Brain microvascular endothelial cell (primary cell): ENCODE measurements at regions not wholly inside any gene's neighbourhood (a gene's known extent, or its start where the extent isn't known, plus 50 kb on each side); places are given as distances from the start of the nearest gene placed in this dataset.

ENCODE experiments used
- DNase-seq: peaks from one replicate; pipeline ENCODE4 v3.0.0-alpha.2; 2020
- H3K27ac ChIP-seq: fragments of 250-450 bp; sonication (Bioruptor Pico); 2 replicates; pipeline ENCODE4 v1.5.1; 2020; ENCODE audit warnings: mild to moderate bottlenecking, moderate library complexity
- H3K27me3 ChIP-seq: fragments of 250-450 bp; sonication (Bioruptor Pico); replicated peaks from 2 replicates; pipeline ENCODE4 v1.5.1; 2020; ENCODE audit warnings: mild to moderate bottlenecking
- H3K36me3 ChIP-seq: fragments of 250-450 bp; sonication (Bioruptor Pico); replicated peaks from 2 replicates; pipeline ENCODE4 v1.5.1; 2020; ENCODE audit warnings: mild to moderate bottlenecking
- H3K4me3 ChIP-seq: 2 replicates; pipeline ENCODE4 v1.5.1; 2011; ENCODE audit warnings: low read depth, mild to moderate bottlenecking, control low read depth, low read length, moderate library complexity
- in situ Hi-C: cut with HindIII; loops from 2 replicates; pipeline ENCODE4 v1.10.0; 2017; ENCODE audit warnings: low sequenced_read_pairs, low pct_ligation_motif_present
- TF ChIP-seq, protein P1 (sequence below): IDR thresholded peaks from 2 replicates; pipeline ENCODE4 v1.5.1; 2011; ENCODE audit warnings: low read depth, mild to moderate bottlenecking, moderate library complexity, low read length, control low read depth, inconsistent platforms; ENCODE audit errors: missing control alignments

DNA sequence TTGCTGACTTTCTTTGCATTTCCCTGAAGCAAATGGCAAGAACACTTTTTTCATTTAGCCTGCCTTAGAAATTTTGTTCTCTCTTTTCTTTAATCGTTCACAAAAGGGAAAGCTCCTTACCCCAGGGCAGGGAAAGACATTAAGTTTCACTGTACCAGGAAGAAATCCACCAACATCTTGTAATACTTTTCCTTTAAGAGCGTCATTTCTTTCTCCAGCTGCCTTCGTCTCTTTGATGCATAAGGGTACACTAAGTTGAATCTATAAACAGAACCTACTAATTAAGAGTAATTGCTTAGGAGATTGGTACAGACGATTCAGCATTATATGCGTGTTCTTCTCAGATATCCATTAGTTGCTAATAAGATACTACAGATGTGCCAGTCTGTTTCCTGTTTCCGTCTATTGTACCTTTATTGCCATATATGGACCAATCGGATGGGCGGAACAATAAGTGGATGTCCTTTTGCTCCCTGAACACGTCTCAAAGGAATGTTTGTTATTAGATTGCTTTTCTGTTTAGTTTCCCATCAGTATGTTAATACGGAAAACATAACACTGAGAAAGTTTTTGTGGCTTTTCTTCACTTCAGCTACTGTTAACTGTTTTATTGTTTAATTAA lies 276.7 kb upstream of the RARB start:
- H3K27ac ChIP-seq: peak overlapping the region; percentile 14

DNA sequence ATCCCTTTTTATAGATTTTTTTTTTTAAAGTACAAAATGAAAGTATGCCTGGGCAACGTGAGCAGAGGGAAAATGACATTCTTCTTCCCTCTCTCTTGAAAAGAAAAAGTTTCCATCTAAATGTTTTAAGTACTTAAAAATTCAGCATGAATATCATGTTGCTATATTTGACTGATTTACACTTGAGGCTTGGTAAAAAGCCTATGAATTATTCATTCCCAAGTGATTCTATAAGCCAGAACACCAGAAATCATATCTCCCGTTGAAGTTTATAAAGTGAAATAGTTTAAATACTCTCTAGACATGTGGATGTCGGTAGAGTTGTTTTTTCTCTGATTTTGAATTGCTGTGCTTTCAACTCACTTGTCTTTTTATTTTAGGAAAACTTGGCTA lies 276.2 kb upstream of the RARB start:
- DNase-seq: no peak
- H3K27ac ChIP-seq: peak overlapping the region; percentile 14
- TF ChIP-seq, protein P1, sequence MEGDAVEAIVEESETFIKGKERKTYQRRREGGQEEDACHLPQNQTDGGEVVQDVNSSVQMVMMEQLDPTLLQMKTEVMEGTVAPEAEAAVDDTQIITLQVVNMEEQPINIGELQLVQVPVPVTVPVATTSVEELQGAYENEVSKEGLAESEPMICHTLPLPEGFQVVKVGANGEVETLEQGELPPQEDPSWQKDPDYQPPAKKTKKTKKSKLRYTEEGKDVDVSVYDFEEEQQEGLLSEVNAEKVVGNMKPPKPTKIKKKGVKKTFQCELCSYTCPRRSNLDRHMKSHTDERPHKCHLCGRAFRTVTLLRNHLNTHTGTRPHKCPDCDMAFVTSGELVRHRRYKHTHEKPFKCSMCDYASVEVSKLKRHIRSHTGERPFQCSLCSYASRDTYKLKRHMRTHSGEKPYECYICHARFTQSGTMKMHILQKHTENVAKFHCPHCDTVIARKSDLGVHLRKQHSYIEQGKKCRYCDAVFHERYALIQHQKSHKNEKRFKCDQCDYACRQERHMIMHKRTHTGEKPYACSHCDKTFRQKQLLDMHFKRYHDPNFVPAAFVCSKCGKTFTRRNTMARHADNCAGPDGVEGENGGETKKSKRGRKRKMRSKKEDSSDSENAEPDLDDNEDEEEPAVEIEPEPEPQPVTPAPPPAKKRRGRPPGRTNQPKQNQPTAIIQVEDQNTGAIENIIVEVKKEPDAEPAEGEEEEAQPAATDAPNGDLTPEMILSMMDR: no peak
- H3K27me3 ChIP-seq: no peaks in the 10 kb centered on the region
- H3K4me3 ChIP-seq: peak overlapping the region; percentile 21
- H3K36me3 ChIP-seq: no peaks in the 10 kb centered on the region
- in situ Hi-C loops: no loop called here

More for the DNA sequence above, 276.7 kb upstream of the RARB start:
- TF ChIP-seq, protein P1: no peak
- no peaks in the 10 kb centered on the region for H3K36me3 ChIP-seq
- H3K27me3 ChIP-seq: no peaks in the 10 kb centered on the region
- peak overlapping the region; percentile 21 for H3K4me3 ChIP-seq
- in situ Hi-C loops: no loop called here
- peak; percentile 23 for DNase-seq

DNA sequence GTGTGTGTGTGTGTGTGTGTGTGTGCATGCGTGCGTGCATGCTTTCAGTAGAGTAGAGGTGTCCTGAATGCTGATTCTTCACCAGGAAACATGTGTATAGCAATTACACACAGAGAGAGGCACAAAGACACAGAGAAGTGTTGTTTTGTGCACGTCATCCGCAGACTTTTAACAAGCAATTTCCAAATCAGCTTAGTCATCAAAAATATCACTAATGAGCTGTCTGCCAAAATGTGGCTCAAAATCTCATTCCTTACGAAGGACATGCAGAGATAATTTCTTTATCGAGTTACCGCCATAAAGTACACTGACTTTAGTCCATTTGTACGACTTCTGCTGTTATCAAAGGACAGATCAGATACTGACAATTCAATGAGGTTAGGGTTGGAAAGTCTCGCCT lies 274.9 kb upstream of the RARB start:
- in situ Hi-C loops: no loop called here
- no peak overlapping the region for H3K4me3 ChIP-seq
- no peak for DNase-seq
- TF ChIP-seq, protein P1: no peak
- no peaks in the 10 kb centered on the region for H3K27me3 ChIP-seq
- no peak overlapping the region for H3K27ac ChIP-seq
- no peaks in the 10 kb centered on the region for H3K36me3 ChIP-seq

DNA sequence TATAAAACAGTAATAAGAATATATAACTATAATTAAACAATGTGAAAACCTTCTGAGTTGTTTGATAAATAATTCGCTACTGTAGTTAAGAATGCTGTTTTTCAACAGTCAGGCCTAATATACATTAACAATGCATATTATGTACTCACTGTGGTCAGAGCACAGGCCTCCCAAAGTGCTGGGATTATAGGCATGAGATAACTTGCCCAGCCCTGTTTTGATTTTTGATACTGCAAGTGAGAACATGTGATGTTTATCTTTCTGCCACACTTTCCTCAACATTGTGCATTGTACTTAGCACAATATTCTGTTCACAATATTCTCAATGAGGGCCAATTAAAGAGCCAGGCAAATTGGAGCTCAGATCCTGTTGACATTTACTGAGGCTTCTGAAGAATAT lies 274.5 kb upstream of the RARB start:
- H3K27ac ChIP-seq: no peak overlapping the region
- no peak overlapping the region for H3K4me3 ChIP-seq
- no peaks in the 10 kb centered on the region for H3K36me3 ChIP-seq
- in situ Hi-C loops: no loop called here
- DNase-seq: no peak
- H3K27me3 ChIP-seq: no peaks in the 10 kb centered on the region
- TF ChIP-seq, protein P1: no peak

DNA sequence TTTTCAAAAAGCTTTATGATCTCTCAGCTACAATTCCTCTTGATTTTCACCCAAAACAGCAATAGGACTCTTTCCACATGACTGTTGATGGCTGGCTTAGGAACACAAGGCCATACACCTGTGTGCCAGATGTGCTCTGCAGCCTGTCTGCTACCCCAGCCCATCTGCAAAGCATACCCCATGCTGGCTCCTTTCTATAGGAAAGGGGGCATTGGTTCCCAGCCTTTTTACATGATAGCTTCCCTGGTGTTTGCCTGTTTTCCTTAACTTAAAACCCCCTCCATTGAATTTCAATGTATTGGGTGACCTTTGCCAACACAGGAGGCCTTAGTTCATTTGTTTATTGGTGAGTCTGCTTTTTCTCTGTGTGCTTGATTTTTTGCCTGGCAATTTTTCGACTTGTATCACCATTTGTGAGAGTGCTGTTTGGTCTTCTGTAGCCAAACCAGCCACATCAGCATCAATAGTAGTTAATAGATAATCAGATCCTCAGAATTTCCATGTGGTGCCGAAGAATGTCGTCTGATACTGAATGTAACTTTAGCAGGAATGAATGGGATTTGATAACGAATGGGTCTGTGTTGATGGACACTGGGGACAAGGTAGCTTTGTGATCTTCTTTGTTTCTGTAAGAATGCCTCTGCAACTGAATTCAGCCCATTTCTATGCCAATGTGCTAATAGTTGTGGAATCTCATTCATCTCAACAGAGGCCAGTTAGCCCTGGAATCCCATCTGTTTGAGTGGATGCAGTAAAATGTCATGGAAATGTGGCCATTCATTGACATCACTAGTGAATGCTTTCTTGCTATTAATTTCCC lies 272.2 kb upstream of the RARB start:
- Histone ChIP-seq H3K27me3 (no peaks in the 10 kb centered on the region), H3K4me3 (no peak overlapping the region), H3K36me3 (no peaks in the 10 kb centered on the region), H3K27ac (no peak overlapping the region)
- TF ChIP-seq, protein P1: no peak
- in situ Hi-C loops: no loop called here
- DNase-seq: peak; percentile 36
